ENCODE measurements at regions not wholly inside any gene's neighbourhood (a gene's known extent, or its start where the extent isn't known, plus 50 kb on each side); places are given as distances from the start of the nearest gene placed in this dataset.
"Not testable (repeated sequence)": the region's sequence is repeated elsewhere in the genome, so short reads cannot be mapped to it uniquely, and the experiment has no call there.

DNA sequence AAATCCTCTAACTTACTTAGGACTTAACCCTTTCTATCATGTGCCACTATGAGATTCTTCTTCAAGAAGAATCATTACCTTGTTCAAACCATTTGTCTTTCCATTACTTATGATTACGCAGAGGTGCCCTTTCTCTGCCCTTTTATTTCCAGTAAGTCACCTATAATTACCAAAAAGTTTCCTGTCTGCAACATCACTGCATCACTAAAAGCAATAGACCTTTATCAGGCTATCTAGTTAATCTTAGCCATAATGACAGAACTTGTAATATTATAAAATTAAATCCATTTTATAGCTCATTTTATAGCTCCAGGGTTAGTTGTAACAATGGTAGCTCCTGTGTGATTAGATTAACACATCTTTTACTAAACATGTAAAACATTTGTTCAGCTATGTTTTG is 673.6 kb upstream of the PITX2 start:
- DNase-seq = no peak

DNA sequence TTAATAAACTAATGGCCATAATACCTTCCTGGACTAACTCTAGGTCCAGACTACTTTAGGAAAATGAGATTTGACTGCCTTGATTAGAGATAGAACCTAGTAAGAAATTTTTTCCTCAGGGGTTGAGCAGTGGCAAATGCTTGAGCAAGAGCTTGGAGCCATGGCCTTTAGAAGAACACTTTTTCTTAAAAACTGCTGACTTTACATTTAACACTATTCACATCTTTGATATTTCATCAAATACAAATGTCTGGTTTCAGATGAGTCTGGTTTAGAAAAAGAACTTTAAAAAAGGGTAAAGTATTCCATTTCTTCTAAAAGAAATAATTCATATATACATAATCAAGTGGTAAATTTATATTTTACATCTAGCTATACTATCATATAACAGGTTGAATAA is 680.9 kb upstream of the PITX2 start:
- DNase-seq = no peak

DNA sequence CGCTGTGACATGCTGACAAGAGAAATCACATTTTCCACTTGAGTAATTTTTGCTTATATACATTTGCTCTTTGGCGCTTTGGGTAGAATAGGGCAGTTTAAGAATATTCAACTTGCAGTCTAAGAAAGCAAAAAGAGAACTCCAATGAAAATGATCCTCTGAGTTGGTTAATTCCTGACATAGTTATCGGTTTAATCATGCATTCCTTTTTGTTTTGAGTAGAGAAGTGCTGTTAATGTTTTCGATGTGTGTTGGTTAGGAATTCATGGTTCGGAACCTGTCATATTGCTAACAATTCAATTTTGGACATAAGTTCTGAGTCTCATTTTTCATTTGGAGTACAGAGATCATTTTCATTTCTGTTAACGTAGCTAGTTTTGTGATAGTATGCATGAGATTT is 700.6 kb upstream of the PITX2 start:
- no peak for DNase-seq

DNA sequence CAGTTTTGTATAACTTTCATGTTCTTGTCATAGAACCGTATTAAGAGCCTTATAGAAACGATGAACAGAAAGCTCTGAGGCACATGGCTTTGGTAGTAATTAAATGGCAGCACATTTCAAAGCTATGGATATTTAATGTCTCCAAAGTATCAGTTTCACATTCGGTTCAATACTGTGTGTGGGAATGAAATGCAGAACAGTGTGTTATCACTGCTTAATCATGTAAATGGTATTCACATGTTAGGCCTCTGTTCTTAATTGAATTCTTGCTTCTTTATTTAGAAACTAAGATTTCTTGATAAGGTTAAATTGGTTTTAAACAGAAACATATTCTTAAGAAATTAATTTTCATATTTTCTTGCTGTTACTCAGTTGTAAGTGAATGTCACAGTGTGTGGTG is 701.0 kb upstream of the PITX2 start:
- DNase-seq = no peak

DNA sequence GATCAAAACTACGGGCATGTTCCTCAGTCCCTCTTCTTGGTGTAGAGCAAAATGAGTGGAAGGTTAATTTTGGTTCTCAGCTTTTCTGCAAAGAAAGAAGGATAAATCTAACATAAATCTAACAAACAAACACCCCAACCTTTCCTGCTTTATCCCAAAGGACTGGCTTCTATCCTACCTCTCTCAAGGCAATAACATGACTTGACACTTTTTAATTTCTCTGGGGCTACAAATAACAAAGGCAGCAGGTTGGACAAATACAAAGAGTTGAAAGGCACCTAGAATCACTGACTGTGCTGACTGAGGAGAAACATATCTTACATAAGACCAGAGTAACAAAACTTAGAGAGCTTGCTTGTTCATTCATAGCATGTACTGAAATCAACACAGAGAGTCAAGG is 703.6 kb upstream of the PITX2 start:
- no peak for DNase-seq

DNA sequence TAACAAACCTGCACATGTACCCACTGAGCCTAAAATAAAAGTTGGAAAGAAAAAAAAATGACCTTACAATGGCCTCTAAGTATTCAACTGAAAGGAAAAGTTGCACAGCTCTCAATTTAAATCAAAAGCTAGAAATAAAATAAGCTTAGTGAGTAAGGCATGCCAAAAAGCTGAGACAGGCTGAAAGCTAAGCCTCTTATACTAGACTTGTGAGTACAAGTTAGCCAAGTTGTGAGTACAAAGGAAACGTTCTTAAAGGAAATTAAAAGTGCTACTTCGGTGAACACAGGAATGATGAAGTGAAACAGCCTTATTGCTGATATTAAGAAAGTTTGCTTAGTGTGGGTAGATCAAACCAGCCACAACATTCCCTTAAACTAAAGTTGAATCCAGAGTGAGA is 707.9 kb upstream of the PITX2 start:
- DNase-seq = no peak

DNA sequence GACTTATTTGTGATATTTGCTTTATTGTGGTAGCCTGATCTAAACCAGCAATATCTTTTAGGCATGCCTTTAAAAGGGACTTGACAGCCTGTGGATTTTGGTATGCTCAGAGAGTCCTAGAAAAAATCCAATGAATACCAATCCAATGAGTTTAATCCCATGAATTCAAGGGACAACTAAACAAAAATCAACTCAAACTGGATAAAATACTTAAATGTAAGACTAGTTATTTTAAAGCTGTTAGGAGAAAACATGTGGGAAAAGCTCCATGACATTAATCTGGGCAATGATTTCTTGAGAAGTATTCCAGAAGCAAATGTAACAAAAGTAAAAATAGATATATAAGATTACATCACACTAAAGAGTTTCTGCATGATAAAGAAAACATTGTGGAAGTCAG is 711.5 kb upstream of the PITX2 start:
- no peak for DNase-seq

DNA sequence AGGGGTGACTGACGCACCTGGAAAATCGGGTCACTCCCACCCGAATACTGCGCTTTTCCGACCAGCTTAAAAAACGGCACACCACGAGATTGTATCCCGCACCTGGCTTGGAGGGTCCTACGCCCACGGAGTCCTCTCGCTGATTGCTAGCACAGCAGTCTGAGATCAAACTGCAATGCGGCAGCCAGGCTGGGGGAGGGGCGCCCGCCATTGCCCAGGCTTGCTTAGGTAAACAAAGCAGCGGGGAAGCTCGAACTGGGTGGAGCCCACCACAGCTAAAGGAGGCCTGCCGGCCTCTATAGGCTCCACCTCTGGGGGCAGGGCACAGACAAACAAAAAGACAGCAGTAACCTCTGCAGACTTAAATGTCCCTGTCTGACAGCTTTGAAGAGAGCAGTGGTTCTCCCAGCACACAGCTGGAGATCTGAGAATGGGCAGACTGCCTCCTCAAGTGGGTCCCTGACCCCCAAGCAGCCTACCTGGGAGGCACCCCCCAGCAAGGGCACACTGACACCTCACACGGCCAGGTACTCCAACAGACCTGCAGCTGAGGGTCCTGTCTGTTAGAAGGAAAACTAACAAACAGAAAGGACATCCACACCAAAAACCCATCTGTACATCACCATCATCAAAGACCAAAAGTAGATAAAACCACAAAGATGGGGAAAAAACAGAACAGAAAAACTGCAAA is 714.5 kb upstream of the PITX2 start:
- not testable (repeated sequence) for DNase-seq

DNA sequence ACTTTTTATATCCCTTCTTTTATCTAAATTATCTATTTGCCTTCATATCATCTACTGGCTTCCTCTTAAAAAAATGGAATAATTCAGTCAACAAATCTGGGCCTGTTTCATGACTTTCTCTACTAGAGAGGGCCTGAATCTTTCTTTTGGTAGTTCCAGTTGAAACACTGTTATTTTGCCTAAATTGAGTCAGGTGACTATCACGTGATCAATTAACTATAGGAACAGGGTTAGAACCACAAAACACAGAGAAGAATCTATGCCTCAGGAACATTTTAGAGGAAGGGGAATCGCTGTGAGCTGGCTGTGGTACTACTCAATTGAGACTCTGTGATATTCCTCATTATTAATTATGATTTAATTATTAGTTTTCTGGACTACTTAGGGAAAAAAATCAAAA is 736.7 kb upstream of the PITX2 start:
- DNase-seq = no peak

DNA sequence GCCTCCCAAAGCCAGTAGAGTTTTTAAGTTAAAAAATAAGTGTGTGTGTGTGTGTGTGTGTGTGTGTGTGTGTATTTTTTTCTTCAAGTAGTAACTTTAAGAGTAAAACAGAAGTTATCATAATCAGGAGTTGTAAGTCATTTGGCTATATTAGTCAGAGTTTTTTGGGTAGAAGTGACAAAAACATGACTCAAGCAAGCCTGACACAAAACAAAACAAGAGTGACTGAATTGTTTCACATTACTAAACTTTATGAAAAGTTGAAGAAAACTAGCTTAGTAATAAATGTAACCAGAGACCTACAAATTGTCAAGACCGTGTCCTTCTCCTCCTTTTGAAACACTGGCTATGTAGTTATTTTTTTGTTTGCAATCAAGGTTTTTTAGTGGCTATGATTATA is 738.0 kb upstream of the PITX2 start:
- no peak for DNase-seq

DNA sequence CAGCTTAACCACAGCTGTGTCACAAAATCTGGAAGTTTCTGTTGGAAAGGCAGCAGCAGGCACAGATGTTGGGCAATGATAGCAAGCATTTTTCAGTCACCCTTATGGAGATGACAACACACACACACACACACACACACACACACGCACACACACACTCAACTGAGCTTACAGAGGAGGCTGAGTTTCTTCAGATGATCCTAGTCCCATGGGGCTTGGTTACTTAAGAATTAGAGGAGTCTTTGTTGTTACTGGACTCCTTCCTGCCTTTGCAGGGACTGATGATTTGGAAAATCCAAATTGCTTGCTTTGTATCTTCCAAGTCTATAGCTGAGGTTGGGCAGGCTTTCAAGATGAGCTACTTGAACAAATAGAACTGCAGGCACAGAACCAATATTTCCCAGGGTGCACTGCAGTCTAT is 740.1 kb upstream of the PITX2 start:
- no peak for DNase-seq

DNA sequence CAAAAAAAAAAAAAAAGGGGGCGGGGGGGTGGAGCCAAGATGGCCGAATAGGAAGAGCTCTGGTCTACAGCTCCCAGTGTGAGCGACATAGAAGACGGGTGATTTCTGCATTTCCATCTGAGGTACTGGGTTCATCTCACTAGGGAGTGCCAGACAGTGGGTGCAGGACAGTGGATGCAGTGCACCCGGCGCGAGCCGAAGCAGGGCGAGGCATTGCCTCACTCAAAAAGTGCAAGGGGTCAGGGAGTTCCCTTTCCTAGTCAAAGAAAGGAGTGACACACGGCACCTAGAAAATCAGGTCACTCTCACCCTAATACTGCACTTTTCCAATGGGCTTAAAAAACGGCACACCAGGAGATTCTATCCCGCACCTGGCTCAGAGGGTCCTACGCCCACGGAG is 755.0 kb upstream of the PITX2 start:
- DNase-seq = not testable (repeated sequence)

DNA sequence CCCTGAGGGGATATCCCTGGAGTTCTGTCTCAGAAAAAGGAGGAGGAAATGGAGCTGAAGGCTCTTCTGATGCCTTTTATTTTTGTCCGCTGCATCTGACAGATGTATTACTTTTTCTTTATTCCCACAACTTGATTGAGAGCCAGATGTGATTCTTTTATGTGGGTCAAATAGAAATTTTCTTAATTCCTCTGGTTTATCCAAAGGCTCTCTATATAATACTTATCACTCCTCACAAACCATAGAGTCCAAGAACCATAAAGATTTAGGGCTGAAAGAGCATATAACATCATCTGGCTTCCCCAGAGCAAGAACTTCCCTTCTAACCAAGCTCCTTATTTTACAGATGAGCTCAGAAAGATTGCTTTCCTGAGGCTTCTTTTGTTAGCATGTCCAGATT is 756.7 kb upstream of the FAM241A start:
- DNase-seq = no peak

DNA sequence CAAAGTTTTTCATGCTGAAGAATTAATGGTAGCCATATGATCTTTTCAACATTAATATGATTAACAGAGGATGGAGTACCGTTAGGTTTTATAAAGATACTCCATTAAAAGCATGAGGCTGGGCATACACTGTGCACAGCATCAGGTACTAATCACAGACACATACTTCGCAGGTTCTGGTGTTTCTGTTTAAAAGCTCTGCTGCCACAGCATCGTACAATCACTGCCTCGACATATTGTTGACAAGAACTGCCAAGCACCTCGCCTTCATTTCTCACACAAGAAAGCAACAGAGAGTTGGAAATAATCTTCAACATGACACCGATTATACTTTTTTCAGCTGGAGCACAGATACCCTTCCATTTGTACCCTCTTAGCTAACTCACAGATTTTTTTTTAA is 753.4 kb upstream of the FAM241A start:
- no peak for DNase-seq

DNA sequence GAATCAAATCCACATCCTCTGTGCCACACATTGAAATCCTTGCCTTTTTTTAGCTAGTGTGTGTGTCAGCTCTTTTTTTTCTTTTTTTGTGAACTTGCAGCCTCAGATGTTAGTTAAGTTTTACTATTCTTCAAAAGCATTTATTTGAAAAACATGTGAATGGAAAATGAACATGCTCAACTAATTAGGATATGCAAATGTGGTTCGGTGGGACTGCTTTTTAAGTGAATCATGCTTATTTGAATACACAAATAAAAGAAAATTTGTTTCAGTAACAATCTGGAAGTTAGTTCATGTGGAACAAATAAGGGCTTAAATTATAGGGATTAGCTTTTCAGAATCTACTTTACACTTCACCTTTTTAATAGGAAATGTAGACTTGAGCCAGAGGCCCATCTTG is 751.5 kb upstream of the FAM241A start:
- no peak for DNase-seq

DNA sequence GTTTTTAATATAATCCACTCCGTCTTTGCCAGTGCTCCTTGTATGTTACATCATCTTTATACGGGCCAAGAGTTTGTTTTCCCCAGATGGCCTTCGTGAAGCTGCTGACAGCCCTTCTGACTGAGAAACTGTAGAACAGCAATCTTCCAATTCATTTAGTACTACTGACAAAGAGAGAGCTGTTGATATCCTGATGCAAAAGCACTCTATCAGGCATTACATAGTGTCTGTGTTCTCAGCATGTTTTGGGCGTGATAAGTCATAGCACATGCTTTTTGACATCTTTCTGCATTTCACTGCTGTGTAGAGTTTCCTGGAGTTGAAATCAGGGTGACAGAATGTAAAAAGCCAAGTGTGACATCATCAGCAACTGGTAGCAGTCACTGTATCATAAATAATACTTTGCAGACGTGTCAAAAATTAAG is 746.3 kb upstream of the FAM241A start:
- no peak for DNase-seq

DNA sequence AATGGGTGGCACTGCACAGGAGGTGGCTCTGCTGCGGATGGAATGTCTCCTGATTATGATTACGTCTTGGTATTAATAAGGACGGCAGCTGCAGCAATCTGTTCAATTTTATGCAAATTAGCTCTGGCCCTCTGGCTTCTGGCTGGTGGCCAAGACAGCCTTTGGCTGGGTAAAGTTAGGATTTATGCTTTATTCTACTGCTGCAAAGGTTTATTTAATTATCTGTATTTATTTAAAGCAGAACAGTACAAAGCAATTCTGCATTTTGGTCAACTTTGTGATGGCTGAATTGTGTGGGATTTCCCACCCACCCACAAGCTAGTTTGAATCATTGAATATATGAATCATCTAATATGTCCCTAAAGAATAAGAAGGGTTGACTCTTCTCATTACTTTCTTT is 745.6 kb upstream of the FAM241A start:
- no peak for DNase-seq

DNA sequence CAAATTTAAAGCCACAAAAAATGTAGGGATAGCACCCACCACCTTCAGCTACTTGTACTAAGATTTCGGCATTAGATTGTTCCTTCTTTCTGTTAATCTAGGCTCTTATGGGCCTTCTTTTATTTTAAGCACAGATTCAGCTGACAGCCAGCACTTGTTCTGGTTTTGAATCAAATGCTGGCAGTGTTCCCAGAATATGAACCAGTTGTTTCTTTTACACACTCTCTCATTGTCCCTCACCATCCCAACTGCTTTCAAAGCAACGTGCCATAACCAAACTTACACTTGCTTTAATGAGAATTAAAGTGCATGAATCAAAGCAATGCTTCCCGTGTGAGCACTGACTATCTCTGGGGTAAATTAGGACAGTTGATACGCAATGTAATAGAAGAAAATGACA is 744.5 kb upstream of the FAM241A start:
- no peak for DNase-seq

DNA sequence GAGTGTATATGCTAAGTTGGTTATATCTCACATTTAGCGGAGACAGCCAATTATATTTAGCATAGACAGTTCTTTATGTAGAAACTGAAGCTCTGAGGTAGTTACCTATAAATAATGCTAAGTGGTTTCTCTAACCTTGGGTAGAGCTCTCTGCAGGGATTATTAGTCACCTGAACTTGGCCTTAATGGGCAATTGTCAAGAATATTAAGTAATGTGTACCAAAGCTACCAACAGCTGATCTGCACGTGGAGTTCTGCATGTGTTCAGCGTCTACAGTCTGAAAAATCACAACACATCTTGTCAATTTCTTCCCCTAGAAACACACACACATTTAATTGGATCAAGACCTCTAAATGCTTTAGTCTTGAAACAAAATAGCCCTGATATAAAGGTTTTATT is 740.6 kb upstream of the FAM241A start:
- DNase-seq = no peak

DNA sequence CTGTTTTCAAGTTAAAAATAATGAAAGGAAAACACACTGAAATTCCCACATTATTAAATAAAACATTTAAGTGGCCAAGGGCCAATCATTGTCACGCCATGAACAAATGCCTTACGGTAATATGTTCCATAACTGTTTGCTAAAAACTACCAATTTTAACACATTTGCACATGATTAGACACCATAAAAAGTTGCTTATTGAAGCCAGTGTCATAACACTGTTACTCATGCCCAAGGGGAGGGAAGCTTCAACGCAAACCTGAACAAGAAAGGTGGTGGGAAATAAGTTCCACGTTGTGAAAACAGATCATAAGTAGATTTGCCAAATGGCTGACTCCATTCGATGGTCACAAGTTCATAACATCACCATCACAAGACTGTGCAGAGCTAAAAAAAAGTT is 739.3 kb upstream of the FAM241A start:
- DNase-seq = no peak

DNA sequence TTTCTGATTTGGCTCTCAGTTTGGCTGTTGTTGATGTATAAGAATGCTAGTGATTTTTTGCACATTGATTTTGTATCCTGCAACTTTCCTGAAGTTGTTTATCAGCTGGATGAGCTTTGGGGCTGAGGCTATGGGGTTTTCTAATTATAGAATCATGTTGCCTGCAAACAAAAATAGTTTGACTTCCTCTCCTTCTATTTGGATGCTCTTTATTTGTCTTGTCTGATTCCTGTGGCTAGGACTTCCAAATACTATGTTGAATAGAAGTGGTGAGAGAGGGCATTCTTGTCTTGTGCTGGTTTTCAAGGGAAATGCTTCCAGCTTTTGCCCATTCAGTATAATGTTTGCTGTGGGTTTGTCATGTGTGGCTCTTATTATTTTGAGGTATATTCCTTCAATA is 734.7 kb upstream of the FAM241A start:
- DNase-seq = no peak

DNA sequence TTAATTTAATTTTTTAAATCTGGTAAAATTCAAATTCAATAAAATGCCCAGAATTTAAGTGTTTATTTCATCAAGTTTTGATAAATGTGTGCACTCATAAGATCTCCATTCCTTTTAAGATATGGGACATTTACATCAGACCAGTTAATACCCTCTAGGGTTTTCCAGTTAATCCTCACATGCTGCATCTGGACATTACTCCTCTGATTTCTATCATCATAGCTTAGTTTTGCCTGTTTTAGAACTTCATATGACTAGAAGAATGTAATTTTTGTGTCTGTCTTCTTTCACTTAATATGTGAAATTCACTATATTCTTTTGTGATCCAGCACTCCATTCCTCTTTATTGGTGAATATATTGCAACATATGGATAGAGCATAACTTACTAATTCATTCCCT is 727.7 kb upstream of the FAM241A start:
- no peak for DNase-seq

DNA sequence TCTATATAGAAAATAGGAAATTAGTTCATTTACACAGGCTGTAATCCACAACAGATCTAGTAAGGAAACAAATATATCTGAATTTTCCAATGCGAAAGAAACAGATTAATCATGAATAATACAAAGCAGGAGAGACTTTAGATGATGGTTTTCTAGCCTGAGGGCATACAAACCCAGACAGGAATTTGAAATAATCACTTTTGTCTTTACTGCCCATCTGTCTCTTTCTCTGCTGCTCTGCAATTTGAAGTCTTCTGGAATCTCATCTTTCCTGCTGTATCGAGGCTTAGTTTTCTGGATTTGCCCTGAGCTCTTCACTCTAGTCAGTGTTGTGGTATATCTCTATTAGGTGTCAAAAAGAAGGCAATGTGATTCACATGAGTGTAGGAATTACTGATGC is 711.8 kb upstream of the FAM241A start:
- DNase-seq = no peak

DNA sequence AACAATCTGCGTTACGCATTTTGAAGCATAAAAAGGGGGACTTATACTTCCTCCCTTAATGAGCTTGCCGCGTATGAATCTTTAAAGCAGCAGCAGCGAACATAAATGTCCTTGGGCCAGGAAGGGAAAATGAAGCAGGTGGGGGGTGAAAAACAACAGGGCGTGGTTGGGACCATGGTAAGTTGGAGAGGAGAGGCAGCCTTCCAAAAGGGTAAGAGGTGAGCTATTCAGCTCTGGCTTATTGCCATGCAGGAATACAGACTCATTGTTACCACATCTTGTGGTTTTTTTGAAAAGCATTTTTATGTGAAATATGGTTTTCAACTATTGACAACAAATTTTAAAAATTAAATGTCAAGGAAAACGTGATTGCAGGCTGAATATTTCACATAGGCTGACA is 710.7 kb upstream of the FAM241A start:
- DNase-seq = no peak

DNA sequence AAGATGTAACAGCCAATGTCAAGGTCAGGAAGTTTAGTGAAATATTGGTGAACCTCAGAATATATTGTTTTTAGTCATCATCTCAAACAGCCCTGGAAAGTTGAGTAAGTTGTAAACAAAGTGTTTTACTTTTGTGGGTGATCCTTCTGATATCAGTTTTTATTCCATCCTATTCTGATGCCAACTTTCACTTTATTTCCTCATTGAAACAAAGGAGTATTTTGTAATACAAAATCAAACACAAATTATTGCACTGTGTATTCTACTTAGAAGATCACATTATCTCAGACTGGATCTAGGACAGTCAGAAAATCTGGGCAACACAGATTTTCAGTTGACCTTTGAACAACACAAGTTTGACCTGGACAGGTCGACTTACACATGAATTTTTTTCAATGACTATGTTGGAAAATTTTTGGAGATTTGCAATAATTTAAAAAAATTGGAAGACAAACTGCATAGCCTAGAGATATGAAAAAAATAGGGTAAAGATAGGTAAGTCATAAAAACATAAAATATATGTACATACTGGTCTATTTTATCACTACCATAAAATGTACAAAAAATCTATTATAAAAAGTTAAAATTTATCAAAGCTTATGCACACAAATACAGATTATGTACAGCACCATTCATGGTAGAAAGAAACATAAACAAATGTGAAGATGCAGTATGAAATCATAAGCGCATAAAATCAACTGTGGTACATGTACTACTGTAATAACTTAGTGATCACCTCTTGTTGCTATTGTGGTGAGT is 709.1 kb upstream of the FAM241A start:
- no peak for DNase-seq
